ENCODE measurements at regions not wholly inside any gene's neighbourhood (a gene's known extent, or its start where the extent isn't known, plus 50 kb on each side); places are given as distances from the start of the nearest gene placed in this dataset.
"Not testable (repeated sequence)": the region's sequence is repeated elsewhere in the genome, so short reads cannot be mapped to it uniquely, and the experiment has no call there.

GRCh38 chr2:223330747-223331146, 271.4 kb downstream of the SCG2 start:
- TF ChIP-seq, protein P1, sequence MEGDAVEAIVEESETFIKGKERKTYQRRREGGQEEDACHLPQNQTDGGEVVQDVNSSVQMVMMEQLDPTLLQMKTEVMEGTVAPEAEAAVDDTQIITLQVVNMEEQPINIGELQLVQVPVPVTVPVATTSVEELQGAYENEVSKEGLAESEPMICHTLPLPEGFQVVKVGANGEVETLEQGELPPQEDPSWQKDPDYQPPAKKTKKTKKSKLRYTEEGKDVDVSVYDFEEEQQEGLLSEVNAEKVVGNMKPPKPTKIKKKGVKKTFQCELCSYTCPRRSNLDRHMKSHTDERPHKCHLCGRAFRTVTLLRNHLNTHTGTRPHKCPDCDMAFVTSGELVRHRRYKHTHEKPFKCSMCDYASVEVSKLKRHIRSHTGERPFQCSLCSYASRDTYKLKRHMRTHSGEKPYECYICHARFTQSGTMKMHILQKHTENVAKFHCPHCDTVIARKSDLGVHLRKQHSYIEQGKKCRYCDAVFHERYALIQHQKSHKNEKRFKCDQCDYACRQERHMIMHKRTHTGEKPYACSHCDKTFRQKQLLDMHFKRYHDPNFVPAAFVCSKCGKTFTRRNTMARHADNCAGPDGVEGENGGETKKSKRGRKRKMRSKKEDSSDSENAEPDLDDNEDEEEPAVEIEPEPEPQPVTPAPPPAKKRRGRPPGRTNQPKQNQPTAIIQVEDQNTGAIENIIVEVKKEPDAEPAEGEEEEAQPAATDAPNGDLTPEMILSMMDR (IDR thresholded peaks at IDR 0.05), result not testable (repeated sequence)
- not testable (repeated sequence) for TF ChIP-seq POLR2A, POLR2AphosphoS5 (IDR thresholded peaks at IDR 0.05)

All from breast epithelium (tissue), 3 donors.